IPS DF 6.9 (cell line): ENCODE measurements at regions not wholly inside any gene's neighbourhood (a gene's known extent, or its start where the extent isn't known, plus 50 kb on each side); places are given as distances from the start of the nearest gene placed in this dataset.
"Not testable (repeated sequence)": the region's sequence is repeated elsewhere in the genome, so short reads cannot be mapped to it uniquely, and the experiment has no call there.

ENCODE experiments used
- DNase-seq: peaks from one replicate; pipeline ENCODE4 v3.0.0-alpha.2; 2013; ENCODE audit warnings: low read depth, low spot score
- H3K27ac ChIP-seq: one replicate; pipeline ENCODE4 v1.5.1; 2013; ENCODE audit warnings: low read length, control low read depth
- H3K27me3 ChIP-seq: 2 replicates; pipeline ENCODE4 v1.6.1; 2013; ENCODE audit warnings: mild to moderate bottlenecking, low read length; ENCODE audit not compliant: control insufficient read depth, insufficient read depth
- H3K36me3 ChIP-seq: 2 replicates; pipeline ENCODE4 v1.6.1; 2013; ENCODE audit warnings: low read length; ENCODE audit not compliant: control insufficient read depth, insufficient read depth
- H3K4me1 ChIP-seq: 2 replicates; pipeline ENCODE4 v1.6.1; 2013; ENCODE audit warnings: low read length; ENCODE audit not compliant: control insufficient read depth, insufficient read depth
- H3K4me3 ChIP-seq: 2 replicates; pipeline ENCODE4 v1.5.1; 2013; ENCODE audit warnings: mild to moderate bottlenecking, low read length
- H3K9me3 ChIP-seq: 2 replicates; pipeline ENCODE4 v1.6.1; 2013; ENCODE audit warnings: low read length, inconsistent platforms; ENCODE audit not compliant: control insufficient read depth, insufficient read depth
- WGBS: extraction: QIAGEN DNeasy Blood & Tissue Kit; methylation state at CpG from one replicate; pipeline ENCODE4 v1.1.7; 2013; ENCODE audit warnings: mixed read lengths, missing lambda C conversion rate; ENCODE audit not compliant: insufficient read length, insufficient coverage; 5-methylcytosine and 5-hydroxymethylcytosine counted together

GRCh38 chr3:161689584-161690298 lies 193.1 kb downstream of the OTOL1 start:
- no peak overlapping the region for H3K4me3 ChIP-seq
- no peaks in the 10 kb centered on the region for H3K36me3 ChIP-seq
- no peaks in the 10 kb centered on the region for H3K27me3 ChIP-seq
- H3K27ac ChIP-seq = no peak overlapping the region
- WGBS = no CpG with 5 or more reads among the region's 5 CpGs
- no peak for DNase-seq
- no peaks in the 10 kb centered on the region for H3K4me1 ChIP-seq
- no peaks in the 10 kb centered on the region for H3K9me3 ChIP-seq

GRCh38 chr3:161690299-161690620 lies 193.7 kb downstream of the OTOL1 start:
- Histone ChIP-seq H3K4me1 (no peaks in the 10 kb centered on the region), H3K4me3 (no peak overlapping the region), H3K27me3 (no peaks in the 10 kb centered on the region), H3K27ac (no peak overlapping the region), H3K9me3 (no peaks in the 10 kb centered on the region), H3K36me3 (no peaks in the 10 kb centered on the region)
- no CpG with 5 or more reads among the region's 3 CpGs for WGBS
- DNase-seq = no peak

- no CpG with 5 or more reads among the region's 1 CpG for WGBS
- Histone ChIP-seq H3K27me3 (no peaks in the 10 kb centered on the region), H3K4me1 (no peaks in the 10 kb centered on the region), H3K27ac (no peak overlapping the region), H3K4me3 (no peak overlapping the region), H3K9me3 (no peaks in the 10 kb centered on the region), H3K36me3 (no peaks in the 10 kb centered on the region)
- no peak for DNase-seq
Observed at GRCh38 chr3:161691677-161692076, 195.1 kb downstream of the OTOL1 start.

GRCh38 chr3:161694682-161695564 lies 198.3 kb downstream of the OTOL1 start:
- WGBS = no CpG with 5 or more reads among the region's 5 CpGs
- H3K36me3 ChIP-seq = no peaks in the 10 kb centered on the region
- no peaks in the 10 kb centered on the region for H3K4me1 ChIP-seq
- H3K27ac ChIP-seq = no peak overlapping the region
- H3K9me3 ChIP-seq = no peaks in the 10 kb centered on the region
- no peak for DNase-seq
- no peaks in the 10 kb centered on the region for H3K27me3 ChIP-seq
- H3K4me3 ChIP-seq = no peak overlapping the region

GRCh38 chr3:161695811-161696210 lies 199.2 kb downstream of the OTOL1 start:
- no peaks in the 10 kb centered on the region for H3K9me3 ChIP-seq
- no peak for DNase-seq
- no peaks in the 10 kb centered on the region for H3K27me3 ChIP-seq
- no CpG with 5 or more reads among the region's 1 CpG for WGBS
- no peak overlapping the region for H3K27ac ChIP-seq
- no peak overlapping the region for H3K4me3 ChIP-seq
- no peaks in the 10 kb centered on the region for H3K36me3 ChIP-seq
- no peaks in the 10 kb centered on the region; the same call in 1 of the 2 replicates for H3K4me1 ChIP-seq

- Histone ChIP-seq H3K36me3 (no peaks in the 10 kb centered on the region), H3K27me3 (no peaks in the 10 kb centered on the region), H3K9me3 (no peaks in the 10 kb centered on the region), H3K4me3 (no peak overlapping the region), H3K27ac (no peak overlapping the region), H3K4me1 (peaks cover 1% of the 10 kb centered on the region; the same call in 1 of the 2 replicates)
- DNase-seq = peak; percentile 4
- no CpG with 5 or more reads among the region's 2 CpGs for WGBS
Observed at GRCh38 chr3:161700998-161701397, 204.4 kb downstream of the OTOL1 start.

GRCh38 chr3:161707253-161707652 lies 210.6 kb downstream of the OTOL1 start:
- DNase-seq, H3K9me3 ChIP-seq, H3K36me3 ChIP-seq, H3K4me3 ChIP-seq, H3K27ac ChIP-seq, H3K4me1 ChIP-seq, H3K27me3 ChIP-seq: not testable (repeated sequence)
- no CpG with 5 or more reads among the region's 5 CpGs for WGBS

- no peak for DNase-seq
- no peaks in the 10 kb centered on the region for H3K27me3 ChIP-seq
- H3K4me1 ChIP-seq = no peaks in the 10 kb centered on the region
- no peak overlapping the region for H3K27ac ChIP-seq
- H3K4me3 ChIP-seq = no peak overlapping the region
- H3K9me3 ChIP-seq = no peaks in the 10 kb centered on the region
- H3K36me3 ChIP-seq = no peaks in the 10 kb centered on the region
Observed at GRCh38 chr3:161713731-161714130, 217.1 kb downstream of the OTOL1 start.

- no peak for DNase-seq
- no peaks in the 10 kb centered on the region for H3K9me3 ChIP-seq
- no peaks in the 10 kb centered on the region for H3K36me3 ChIP-seq
- H3K27ac ChIP-seq = no peak overlapping the region
- H3K4me1 ChIP-seq = no peaks in the 10 kb centered on the region
- no CpG with 5 or more reads among the region's 2 CpGs for WGBS
- H3K27me3 ChIP-seq = no peaks in the 10 kb centered on the region
- no peak overlapping the region for H3K4me3 ChIP-seq
Observed at GRCh38 chr3:161731968-161732367, 235.4 kb downstream of the OTOL1 start.

- Histone ChIP-seq H3K4me3 (no peak overlapping the region), H3K4me1 (no peaks in the 10 kb centered on the region), H3K27me3 (no peaks in the 10 kb centered on the region), H3K9me3 (no peaks in the 10 kb centered on the region), H3K36me3 (no peaks in the 10 kb centered on the region), H3K27ac (no peak overlapping the region)
- DNase-seq = no peak
Observed at GRCh38 chr3:161737171-161737570, 240.6 kb downstream of the OTOL1 start.

GRCh38 chr3:161740421-161740820 lies 243.8 kb downstream of the OTOL1 start:
- Histone ChIP-seq H3K4me3 (no peak overlapping the region), H3K27me3 (no peaks in the 10 kb centered on the region), H3K36me3 (no peaks in the 10 kb centered on the region), H3K4me1 (no peaks in the 10 kb centered on the region), H3K9me3 (no peaks in the 10 kb centered on the region), H3K27ac (no peak overlapping the region)
- no peak for DNase-seq
